ENCODE measurements at regions not wholly inside any gene's neighbourhood (a gene's known extent, or its start where the extent isn't known, plus 50 kb on each side); places are given as distances from the start of the nearest gene placed in this dataset.
A peak's percentile ranks its signal among the peaks of the same experiment; 100 is the strongest.
"Not testable (repeated sequence)": the region's sequence is repeated elsewhere in the genome, so short reads cannot be mapped to it uniquely, and the experiment has no call there.

- ATAC-seq (ENCODE audit: poor library complexity) = no peak
- intact Hi-C loops (cut with DNase I) = no loop called here
Measured at GRCh38 chr1:41999884-42000283, 81.2 kb upstream of the HIVEP3 start.

GRCh38 chr1:41998250-41998649, 79.5 kb upstream of the HIVEP3 start:
- DNase-seq = no peak
- no peak for ATAC-seq (ENCODE audit: poor library complexity)
- intact Hi-C loops (cut with DNase I) = no loop called here

More at GRCh38 chr1:41999884-42000283, 81.2 kb upstream of the HIVEP3 start:
- DNase-seq = no peak

GRCh38 chr1:41997153-41997552, 78.4 kb upstream of the HIVEP3 start:
- DNase-seq (no peak), ATAC-seq (ENCODE audit: poor library complexity) (no peak)
- intact Hi-C loops (cut with DNase I) = no loop called here

- ATAC-seq (ENCODE audit: poor library complexity) (no peak), DNase-seq (no peak)
- intact Hi-C loops (cut with DNase I) = no loop called here
Measured at GRCh38 chr1:41995441-41996130, 76.9 kb upstream of the HIVEP3 start.

GRCh38 chr1:41994195-41994894, 75.6 kb upstream of the HIVEP3 start:
- ATAC-seq (ENCODE audit: poor library complexity) (no peak), DNase-seq (no peak)
- intact Hi-C loops (cut with DNase I) = no loop called here

- ATAC-seq (ENCODE audit: poor library complexity) = no peak
- no peak for DNase-seq
- intact Hi-C loops (cut with DNase I) = no loop called here
Measured at GRCh38 chr1:41983451-41983850, 64.7 kb upstream of the HIVEP3 start.

- intact Hi-C loops (cut with DNase I) = no loop called here
- no peak for DNase-seq
- no peak for ATAC-seq (ENCODE audit: poor library complexity)
Measured at GRCh38 chr1:41981796-41982195, 63.1 kb upstream of the HIVEP3 start.

- ATAC-seq (ENCODE audit: poor library complexity) = peak; percentile 20
- intact Hi-C loops (cut with DNase I) = no loop called here
- DNase-seq = no peak
Measured at GRCh38 chr1:41980827-41981653, 62.3 kb upstream of the HIVEP3 start.

- ATAC-seq (ENCODE audit: poor library complexity) (no peak), DNase-seq (no peak)
- intact Hi-C loops (cut with DNase I) = no loop called here
Measured at GRCh38 chr1:41978986-41979385, 60.3 kb upstream of the HIVEP3 start.

GRCh38 chr1:41977326-41977725, 58.6 kb upstream of the HIVEP3 start:
- ATAC-seq (ENCODE audit: poor library complexity) (no peak), DNase-seq (no peak)
- intact Hi-C loops (cut with DNase I) = no loop called here

GRCh38 chr1:41976671-41977070, 57.9 kb upstream of the HIVEP3 start:
- DNase-seq (no peak), ATAC-seq (ENCODE audit: poor library complexity) (no peak)
- intact Hi-C loops (cut with DNase I) = no loop called here

- intact Hi-C loops (cut with DNase I) = no loop called here
- DNase-seq (no peak), ATAC-seq (ENCODE audit: poor library complexity) (no peak)
Measured at GRCh38 chr1:41975850-41976569, 57.3 kb upstream of the HIVEP3 start.

- intact Hi-C loops (cut with DNase I) = no loop called here
- ATAC-seq (ENCODE audit: poor library complexity) = no peak
- no peak for DNase-seq
Measured at GRCh38 chr1:41975121-41975520, 56.4 kb upstream of the HIVEP3 start.

- intact Hi-C loops (cut with DNase I); ATAC-seq (ENCODE audit: poor library complexity); DNase-seq: not testable (repeated sequence)
Measured at GRCh38 chr1:41968557-41968956, 49.8 kb upstream of the HIVEP3 start.
